Glomerular endothelial cell (primary cell): ENCODE measurements at regions not wholly inside any gene's neighbourhood (a gene's known extent, or its start where the extent isn't known, plus 50 kb on each side); places are given as distances from the start of the nearest gene placed in this dataset.
A peak's percentile ranks its signal among the peaks of the same experiment; 100 is the strongest.

Experiments
- DNase-seq: peaks from one replicate; pipeline ENCODE4 v3.0.0-alpha.2; 2011; ENCODE audit warnings: low read depth, low spot score; ENCODE audit errors: extremely low read depth

- no peak for DNase-seq
Observed at GRCh38 chr10:8992009-8992408, 937.5 kb downstream of the GATA3 start.

- DNase-seq, result no peak
Observed at GRCh38 chr10:8993864-8994263, 939.4 kb downstream of the GATA3 start.

- no peak for DNase-seq
Observed at GRCh38 chr10:8998751-8999150, 944.3 kb downstream of the GATA3 start.

GRCh38 chr10:9003122-9003521 is 948.6 kb downstream of the GATA3 start:
- no peak for DNase-seq

GRCh38 chr10:9004736-9005135 is 950.2 kb downstream of the GATA3 start:
- no peak for DNase-seq

GRCh38 chr10:9009505-9009904 is 955.0 kb downstream of the GATA3 start:
- DNase-seq, result no peak

GRCh38 chr10:9010093-9010492 is 955.6 kb downstream of the GATA3 start:
- no peak for DNase-seq

- DNase-seq, result no peak
Observed at GRCh38 chr10:9010931-9011670, 956.6 kb downstream of the GATA3 start.

- no peak for DNase-seq
Observed at GRCh38 chr10:9012312-9012711, 957.8 kb downstream of the GATA3 start.

- DNase-seq, result no peak
Observed at GRCh38 chr10:9015005-9015404, 960.5 kb downstream of the GATA3 start.

- no peak for DNase-seq
Observed at GRCh38 chr10:9015447-9015846, 961.0 kb downstream of the GATA3 start.

GRCh38 chr10:9016930-9017329 is 962.4 kb downstream of the GATA3 start:
- DNase-seq, result no peak

- peak; percentile 69 for DNase-seq
Observed at GRCh38 chr10:9018195-9019173, 964.0 kb downstream of the GATA3 start.

GRCh38 chr10:9023206-9023605 is 968.7 kb downstream of the GATA3 start:
- DNase-seq, result no peak

GRCh38 chr10:9024210-9024609 is 969.7 kb downstream of the GATA3 start:
- no peak for DNase-seq

GRCh38 chr10:9028231-9028630 is 973.7 kb downstream of the GATA3 start:
- no peak for DNase-seq

GRCh38 chr10:9035355-9035754 is 980.9 kb downstream of the GATA3 start:
- no peak for DNase-seq

- DNase-seq, result no peak
Observed at GRCh38 chr10:9036711-9037204, 982.3 kb downstream of the GATA3 start.

- no peak for DNase-seq
Observed at GRCh38 chr10:9038146-9038714, 983.7 kb downstream of the GATA3 start.

GRCh38 chr10:9043466-9043865 is 989.0 kb downstream of the GATA3 start:
- DNase-seq, result no peak

- DNase-seq, result no peak
Observed at GRCh38 chr10:9045311-9045710, 990.8 kb downstream of the GATA3 start.
